Neuronal stem cell (in vitro differentiated cells): ENCODE measurements at regions not wholly inside any gene's neighbourhood (a gene's known extent, or its start where the extent isn't known, plus 50 kb on each side); places are given as distances from the start of the nearest gene placed in this dataset.

ENCODE experiments used
- DNase-seq: peaks from one replicate; pipeline ENCODE4 v3.0.0-alpha.2; 2013; ENCODE audit warnings: low spot score
- H2AFZ ChIP-seq: one replicate; pipeline ENCODE4 v1.6.1; 2013; ENCODE audit warnings: mild to moderate bottlenecking, low read length, inconsistent platforms
- H2AK5ac ChIP-seq: 2 replicates; pipeline ENCODE4 v1.6.1; 2013; ENCODE audit warnings: low read depth, mild to moderate bottlenecking, inconsistent platforms, low read length, moderate library complexity, mixed read lengths
- H2BK120ac ChIP-seq: 2 replicates; pipeline ENCODE4 v1.6.1; 2013; ENCODE audit warnings: low read depth, mild to moderate bottlenecking, inconsistent platforms, low read length, moderate library complexity, mixed read lengths
- H2BK12ac ChIP-seq: one replicate; pipeline ENCODE4 v1.6.1; 2013; ENCODE audit warnings: low read length, inconsistent platforms
- H2BK15ac ChIP-seq: 2 replicates; pipeline ENCODE4 v1.6.1; 2013; ENCODE audit warnings: mild to moderate bottlenecking, low read length, inconsistent platforms, mixed read lengths
- H2BK5ac ChIP-seq: one replicate; pipeline ENCODE4 v1.6.1; 2013; ENCODE audit warnings: inconsistent platforms, mild to moderate bottlenecking, low read length, moderate library complexity
- H3K14ac ChIP-seq: one replicate; pipeline ENCODE4 v1.6.1; 2013; ENCODE audit warnings: low read length, inconsistent platforms
- H3K18ac ChIP-seq: 2 replicates; pipeline ENCODE4 v1.6.1; 2013; ENCODE audit warnings: low read length, inconsistent platforms
- H3K23ac ChIP-seq: 2 replicates; pipeline ENCODE4 v1.6.1; 2013; ENCODE audit warnings: low read depth, mild to moderate bottlenecking, mixed read lengths, low read length, inconsistent platforms; ENCODE audit not compliant: poor library complexity
- H3K27ac ChIP-seq: replicated peaks from 3 replicates; pipeline ENCODE4 v1.5.1; 2013; ENCODE audit warnings: low read length, inconsistent platforms
- H3K27me3 ChIP-seq, 3 experiments: 2 replicates each; pipeline ENCODE4 v1.6.1; 2013; ENCODE audit warnings: low read length in 3 of 3, mild to moderate bottlenecking in 2 of 3, inconsistent platforms in 1 of 3, low read depth in 1 of 3, mixed read lengths in 1 of 3, moderate library complexity in 1 of 3; ENCODE audit not compliant: control insufficient read depth in 3 of 3, insufficient read depth in 3 of 3
- H3K36me3 ChIP-seq, 2 donors: replicated peaks in 1 of 2; 2 replicates each; pipeline ENCODE4 v1.6.1; 2013; ENCODE audit warnings: low read length in 2 of 2; ENCODE audit not compliant: control insufficient read depth in 2 of 2, insufficient read depth in 2 of 2
- H3K4ac ChIP-seq: 2 replicates; pipeline ENCODE4 v1.6.1; 2013; ENCODE audit warnings: inconsistent platforms, mild to moderate bottlenecking, low read length, moderate library complexity
- H3K4me1 ChIP-seq, 2 donors: 1 replicate in 1 of 2; 2 replicates in 1 of 2; pipeline ENCODE4 v1.6.1; 2013; ENCODE audit warnings: low read length in 2 of 2, low read depth in 1 of 2; ENCODE audit not compliant: control insufficient read depth in 2 of 2, insufficient read depth in 1 of 2
- H3K4me2 ChIP-seq: one replicate; pipeline ENCODE4 v1.6.1; 2013; ENCODE audit warnings: mild to moderate bottlenecking, low read length, inconsistent platforms; ENCODE audit not compliant: insufficient read depth, poor library complexity, severe bottlenecking
- H3K4me3 ChIP-seq, 2 donors: 2 replicates each; pipeline ENCODE4 v1.5.1; 2013; ENCODE audit warnings: low read length in 2 of 2, mild to moderate bottlenecking in 2 of 2, inconsistent platforms in 1 of 2, moderate library complexity in 1 of 2
- H3K79me1 ChIP-seq: one replicate; pipeline ENCODE4 v1.6.1; 2013; ENCODE audit warnings: low read depth, mild to moderate bottlenecking, inconsistent platforms, low read length, moderate library complexity
- H3K9ac ChIP-seq: one replicate; pipeline ENCODE4 v1.6.1; 2013; ENCODE audit warnings: mild to moderate bottlenecking, low read depth, low read length, inconsistent platforms; ENCODE audit not compliant: poor library complexity
- H3K9me3 ChIP-seq, 2 donors: replicated peaks in 1 of 2; 2 replicates each; pipeline versions ENCODE3 to v1.6.1; 2013; ENCODE audit warnings: low read length in 2 of 2, mild to moderate bottlenecking in 2 of 2, inconsistent platforms in 1 of 2, low read depth in 1 of 2, mixed read lengths in 1 of 2, moderate library complexity in 1 of 2; ENCODE audit not compliant: control insufficient read depth in 2 of 2, insufficient read depth in 1 of 2
- H4K8ac ChIP-seq: one replicate; pipeline ENCODE4 v1.6.1; 2013; ENCODE audit warnings: low read depth, mild to moderate bottlenecking, inconsistent platforms, low read length, moderate library complexity
- H4K91ac ChIP-seq: one replicate; pipeline ENCODE4 v1.6.1; 2013; ENCODE audit warnings: low read length, low read depth, mild to moderate bottlenecking, inconsistent platforms; ENCODE audit not compliant: poor library complexity
- WGBS, 2 donors: extraction: QIAGEN DNeasy Blood & Tissue Kit; methylation state at CpG; one replicate each; pipeline ENCODE4 v1.1.7; 2013; ENCODE audit warnings: missing lambda C conversion rate in 2 of 2, mixed read lengths in 1 of 2; ENCODE audit not compliant: insufficient read length in 2 of 2, insufficient replicate concordance in 1 of 2; ENCODE audit errors: extremely low coverage in 2 of 2; 5-methylcytosine and 5-hydroxymethylcytosine counted together

DNA sequence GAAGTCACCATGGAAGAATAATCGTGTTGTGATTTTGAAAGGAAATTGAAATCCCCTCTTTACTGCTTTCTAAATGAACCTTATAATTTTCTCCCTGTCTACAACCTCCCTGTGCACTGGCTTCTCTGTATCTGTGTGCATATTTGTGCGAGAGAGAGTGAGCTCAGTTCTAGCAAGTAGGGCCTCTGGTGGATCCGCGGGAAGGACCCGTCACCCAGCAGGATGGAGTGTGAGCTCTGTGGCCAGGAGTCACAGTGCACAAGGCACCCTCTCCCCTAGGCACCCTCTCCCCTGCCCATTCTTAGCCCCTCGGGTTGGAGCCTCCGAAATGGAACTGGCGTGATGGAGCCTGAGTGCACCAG, 109.0 kb downstream of the TRIM29 start:
- Histone ChIP-seq H4K8ac (no peak overlapping the region), H2BK15ac (peak overlapping the region; percentile 79), H3K23ac (no peak overlapping the region), H3K4me2 (no peak overlapping the region), H3K4me1 (peaks cover 0 to 21% of the 10 kb centered on the region in 2 donors), H3K36me3 (no peaks in the 10 kb centered on the region), H3K27me3 (no peaks in the 10 kb centered on the region), H3K27ac (no peak overlapping the region), H2BK120ac (no peak overlapping the region), H3K4ac (no peak overlapping the region), H3K9me3 (no peaks in the 10 kb centered on the region), H2BK12ac (no peak overlapping the region), H2BK5ac (peak overlapping the region; percentile 20), H3K9ac (no peak overlapping the region), H3K14ac (no peak overlapping the region), H2AFZ (no peak overlapping the region), H4K91ac (no peak overlapping the region), H3K79me1 (no peaks in the 10 kb centered on the region), H2AK5ac (no peak overlapping the region), H3K18ac (peak overlapping the region; percentile 7), H3K4me3 (no peak overlapping the region)
- DNase-seq = no peak
- WGBS, 2 donors = no CpG with 5 or more reads among the region's 8 CpGs

DNA sequence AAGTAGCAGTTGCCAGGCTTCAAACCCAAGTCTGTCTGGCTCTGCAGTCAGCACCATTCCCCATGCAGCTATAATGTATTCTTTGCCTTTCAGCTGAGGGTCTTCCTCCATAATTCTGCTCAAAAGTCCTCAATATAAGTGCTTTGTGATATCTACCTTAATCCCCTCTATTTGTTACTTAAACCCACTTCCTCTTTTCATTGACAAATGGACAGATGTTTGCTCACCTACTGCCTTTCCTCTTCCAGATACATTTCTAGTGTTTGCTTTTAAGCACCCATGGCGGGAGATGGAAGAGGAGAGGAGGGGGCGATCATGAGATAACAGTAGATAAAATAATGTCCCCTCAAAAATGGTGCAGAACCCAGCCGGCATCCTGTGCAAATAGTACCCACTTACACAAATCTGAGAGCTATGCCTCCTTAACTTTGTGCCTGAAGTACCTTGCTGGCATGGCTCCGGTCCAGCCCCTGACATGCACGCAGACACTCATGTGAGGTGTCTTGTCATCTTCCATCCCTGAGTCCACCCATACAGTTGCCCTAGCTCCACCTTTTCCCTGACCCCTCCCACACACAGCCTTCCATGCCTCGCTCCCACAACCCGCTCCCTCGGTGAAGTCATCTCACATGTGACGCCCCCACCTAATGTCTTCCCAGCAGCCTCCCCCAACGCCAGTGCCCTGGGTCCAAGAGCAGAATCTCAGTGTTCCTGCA, 109.6 kb downstream of the TRIM29 start:
- DNase-seq = no peak
- no peak overlapping the region for H2BK120ac ChIP-seq
- no peak overlapping the region for H3K4me3 ChIP-seq
- WGBS, 2 donors = no CpG with 5 or more reads among the region's 10 CpGs
- no peak overlapping the region for H3K9ac ChIP-seq
- no peaks in the 10 kb centered on the region for H3K27me3 ChIP-seq
- H4K8ac ChIP-seq = no peak overlapping the region
- peak overlapping the region; percentile 23 for H3K18ac ChIP-seq
- H3K4ac ChIP-seq = no peak overlapping the region
- H3K4me1 ChIP-seq = peaks cover 0 to 26% of the 10 kb centered on the region in 2 donors
- H3K4me2 ChIP-seq = no peak overlapping the region
- H3K27ac ChIP-seq = no peak overlapping the region
- peak overlapping the region; percentile 20 for H2BK5ac ChIP-seq
- no peak overlapping the region for H2BK15ac ChIP-seq
- H4K91ac ChIP-seq = no peak overlapping the region
- no peak overlapping the region for H3K23ac ChIP-seq
- no peak overlapping the region for H2BK12ac ChIP-seq
- no peak overlapping the region for H2AFZ ChIP-seq
- H2AK5ac ChIP-seq = no peak overlapping the region
- no peak overlapping the region for H3K14ac ChIP-seq
- H3K9me3 ChIP-seq = no peaks in the 10 kb centered on the region
- H3K36me3 ChIP-seq = no peaks in the 10 kb centered on the region
- H3K79me1 ChIP-seq = no peaks in the 10 kb centered on the region

GRCh38 chr11:120027546-120028180, 110.2 kb downstream of the TRIM29 start:
- Histone ChIP-seq H3K4me3 (no peak overlapping the region), H3K18ac (no peak overlapping the region), H3K36me3 (no peaks in the 10 kb centered on the region), H2BK12ac (no peak overlapping the region), H2AFZ (no peak overlapping the region), H3K9me3 (no peaks in the 10 kb centered on the region), H3K4me2 (no peak overlapping the region), H3K23ac (no peak overlapping the region), H2BK5ac (no peak overlapping the region), H4K8ac (no peak overlapping the region), H3K79me1 (no peaks in the 10 kb centered on the region), H3K4ac (no peak overlapping the region), H3K27ac (no peak overlapping the region), H2BK15ac (peak overlapping the region; percentile 63), H3K4me1 (peaks cover 0 to 32% of the 10 kb centered on the region in 2 donors), H2BK120ac (no peak overlapping the region), H3K9ac (no peak overlapping the region), H3K14ac (no peak overlapping the region), H4K91ac (no peak overlapping the region), H3K27me3 (no peaks in the 10 kb centered on the region), H2AK5ac (no peak overlapping the region)
- no CpG with 5 or more reads among the region's 11 CpGs for WGBS, 2 donors
- DNase-seq = no peak

DNA sequence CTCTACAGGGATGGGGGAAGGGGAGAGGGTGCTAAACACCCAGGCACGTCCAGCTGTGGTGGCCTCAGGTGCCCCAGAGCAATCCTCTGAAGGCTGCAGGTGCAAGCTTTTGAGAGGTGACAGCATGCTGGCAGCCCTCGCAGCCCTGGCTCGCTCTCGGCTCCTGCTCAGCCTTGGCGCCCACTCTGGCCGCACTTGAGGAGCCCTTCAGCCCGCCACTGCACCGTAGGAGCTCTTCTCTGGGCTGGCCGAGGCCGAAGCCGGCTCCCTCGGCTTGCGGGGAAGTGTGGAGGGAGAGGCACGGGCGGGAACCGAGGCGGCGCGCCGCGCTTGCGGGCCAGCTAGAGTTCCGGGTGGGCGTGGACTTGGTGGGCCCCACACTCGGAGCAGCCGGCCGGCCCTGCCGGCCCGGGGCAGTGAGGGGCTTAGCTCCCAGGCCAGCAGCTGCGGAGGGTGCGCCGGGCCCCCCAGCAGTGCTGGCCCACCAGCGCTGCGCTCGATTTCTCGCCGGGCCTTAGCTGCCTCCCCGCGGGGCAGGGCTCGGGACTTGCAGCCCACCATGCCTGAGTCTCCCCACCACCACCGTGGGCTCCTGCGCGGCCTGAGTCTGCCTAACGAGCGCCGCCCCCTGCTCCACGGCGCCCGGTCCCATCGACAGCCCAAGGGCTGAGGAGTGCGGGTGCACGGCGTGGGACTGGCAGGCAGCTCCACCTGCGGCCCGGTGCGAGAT, 112.1 kb downstream of the TRIM29 start:
- H2AFZ ChIP-seq = no peak overlapping the region
- H3K36me3 ChIP-seq = no peaks in the 10 kb centered on the region
- H4K91ac ChIP-seq = peak overlapping the region; percentile 34
- no peak overlapping the region for H3K23ac ChIP-seq
- H3K18ac ChIP-seq = peak overlapping the region; percentile 90
- no peak overlapping the region for H3K4me3 ChIP-seq
- DNase-seq = no peak
- H3K4me1 ChIP-seq = peaks cover 0 to 24% of the 10 kb centered on the region in 2 donors
- H2AK5ac ChIP-seq = peak overlapping the region; percentile 22
- no peaks in the 10 kb centered on the region for H3K27me3 ChIP-seq
- H3K9ac ChIP-seq = no peak overlapping the region
- no CpG with 5 or more reads among the region's 56 CpGs for WGBS, 2 donors
- H2BK15ac ChIP-seq = no peak overlapping the region
- H2BK120ac ChIP-seq = no peak overlapping the region
- H3K79me1 ChIP-seq = no peaks in the 10 kb centered on the region
- no peak overlapping the region for H3K4ac ChIP-seq
- no peak overlapping the region for H3K4me2 ChIP-seq
- no peaks in the 10 kb centered on the region for H3K9me3 ChIP-seq
- no peak overlapping the region for H2BK5ac ChIP-seq
- H4K8ac ChIP-seq = no peak overlapping the region
- no peak overlapping the region for H3K14ac ChIP-seq
- H2BK12ac ChIP-seq = peak overlapping the region; percentile 91
- H3K27ac ChIP-seq = no peak overlapping the region
